Choroid plexus epithelial cell (primary cell): ENCODE measurements at regions not wholly inside any gene's neighbourhood (a gene's known extent, or its start where the extent isn't known, plus 50 kb on each side); places are given as distances from the start of the nearest gene placed in this dataset.
A peak's percentile ranks its signal among the peaks of the same experiment; 100 is the strongest.

ENCODE experiments used
- DNase-seq: peaks from one replicate; pipeline ENCODE4 v3.0.0-alpha.2; 2010; ENCODE audit warnings: low read depth
- H3K4me3 ChIP-seq: 2 replicates; pipeline ENCODE4 v1.5.1; 2011; ENCODE audit warnings: low read depth, mild to moderate bottlenecking, control low read depth, low read length, moderate library complexity
- TF ChIP-seq, protein P1 (sequence below): conservative IDR thresholded peaks from 2 replicates; pipeline ENCODE4 v1.5.1; 2011; ENCODE audit warnings: low read depth, mild to moderate bottlenecking, control low read depth, inconsistent platforms, low read length, moderate library complexity

DNA sequence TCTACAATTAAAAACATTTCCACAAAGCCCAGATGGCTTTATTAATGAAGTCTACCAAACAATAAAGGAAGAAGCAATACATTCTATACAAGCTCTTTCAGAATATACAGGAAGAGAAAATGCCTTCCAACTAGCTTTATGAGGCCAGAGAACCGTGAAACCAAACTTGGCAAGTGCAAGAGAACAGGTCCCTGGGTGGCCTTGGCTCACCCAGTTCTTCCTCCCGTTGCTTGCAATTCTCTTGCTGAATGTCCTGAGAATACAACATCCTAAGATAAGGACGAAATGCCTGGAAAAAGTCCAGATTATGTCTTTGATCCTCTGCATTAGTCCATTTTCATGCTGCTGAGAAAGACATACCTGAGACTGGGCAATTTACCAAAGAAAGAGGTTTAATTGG, 204.9 kb downstream of the MAD2L1 start:
- TF ChIP-seq, protein P1, sequence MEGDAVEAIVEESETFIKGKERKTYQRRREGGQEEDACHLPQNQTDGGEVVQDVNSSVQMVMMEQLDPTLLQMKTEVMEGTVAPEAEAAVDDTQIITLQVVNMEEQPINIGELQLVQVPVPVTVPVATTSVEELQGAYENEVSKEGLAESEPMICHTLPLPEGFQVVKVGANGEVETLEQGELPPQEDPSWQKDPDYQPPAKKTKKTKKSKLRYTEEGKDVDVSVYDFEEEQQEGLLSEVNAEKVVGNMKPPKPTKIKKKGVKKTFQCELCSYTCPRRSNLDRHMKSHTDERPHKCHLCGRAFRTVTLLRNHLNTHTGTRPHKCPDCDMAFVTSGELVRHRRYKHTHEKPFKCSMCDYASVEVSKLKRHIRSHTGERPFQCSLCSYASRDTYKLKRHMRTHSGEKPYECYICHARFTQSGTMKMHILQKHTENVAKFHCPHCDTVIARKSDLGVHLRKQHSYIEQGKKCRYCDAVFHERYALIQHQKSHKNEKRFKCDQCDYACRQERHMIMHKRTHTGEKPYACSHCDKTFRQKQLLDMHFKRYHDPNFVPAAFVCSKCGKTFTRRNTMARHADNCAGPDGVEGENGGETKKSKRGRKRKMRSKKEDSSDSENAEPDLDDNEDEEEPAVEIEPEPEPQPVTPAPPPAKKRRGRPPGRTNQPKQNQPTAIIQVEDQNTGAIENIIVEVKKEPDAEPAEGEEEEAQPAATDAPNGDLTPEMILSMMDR: no peak
- H3K4me3 ChIP-seq: no peak overlapping the region
- DNase-seq: peak; percentile 63

DNA sequence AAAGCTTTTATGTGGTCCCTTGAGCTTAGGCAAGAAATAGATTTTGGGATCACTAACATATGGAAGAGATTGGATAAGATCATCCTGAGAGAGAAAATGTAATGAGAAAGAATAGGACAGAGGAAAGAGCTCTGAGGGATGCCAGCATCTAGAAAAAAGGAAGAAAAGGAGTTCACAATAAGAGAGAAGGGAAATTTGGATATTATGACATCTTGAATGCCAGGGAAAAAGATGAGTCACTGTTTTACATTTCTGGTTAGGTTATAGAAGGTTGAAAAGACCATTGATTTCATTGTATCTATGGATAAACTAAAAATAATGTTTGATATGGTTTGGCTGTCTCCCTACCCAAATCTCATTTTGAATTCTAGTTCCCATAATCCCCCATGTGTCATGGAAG, 208.5 kb downstream of the MAD2L1 start:
- peak; percentile 34 for DNase-seq
- TF ChIP-seq, protein P1: no peak
- no peak overlapping the region for H3K4me3 ChIP-seq

DNA sequence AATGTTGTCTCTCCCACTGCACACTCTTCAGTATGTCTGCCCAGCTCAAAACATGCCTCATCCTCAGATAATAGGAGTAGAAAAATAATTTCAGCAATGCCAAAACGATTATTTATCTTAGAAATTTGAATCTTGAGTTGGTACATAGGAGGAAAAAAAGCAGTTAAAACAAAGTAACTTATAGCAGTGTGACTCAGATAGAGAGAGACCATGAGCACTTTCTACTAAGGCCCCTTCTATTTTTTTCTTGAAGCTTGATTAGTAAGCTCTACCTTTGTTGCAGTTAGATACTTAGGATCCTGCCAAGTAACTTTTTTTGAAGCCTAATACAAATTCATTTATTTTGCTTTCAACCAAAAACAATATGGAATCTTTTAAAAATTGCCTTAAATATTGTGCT, 212.3 kb downstream of the MAD2L1 start:
- DNase-seq: no peak
- TF ChIP-seq, protein P1: no peak

DNA sequence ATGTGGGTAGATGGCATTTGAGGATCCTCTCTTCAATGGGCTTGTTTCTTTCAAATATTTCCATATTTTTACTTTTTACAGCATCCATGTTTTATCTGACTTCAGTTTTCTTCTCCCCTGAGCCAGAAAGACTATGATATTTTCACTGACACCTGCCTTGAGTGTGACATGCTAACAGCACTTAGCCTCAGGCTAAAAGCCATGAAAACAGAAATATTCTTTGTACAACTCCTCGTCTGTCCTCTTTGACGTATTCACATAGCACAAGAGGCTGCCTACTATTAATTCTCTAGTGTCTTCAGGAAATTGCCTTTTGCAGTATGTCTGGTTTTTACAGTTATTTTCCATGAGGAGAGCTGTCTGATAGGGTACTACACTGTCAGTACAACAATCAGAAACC, 215.0 kb downstream of the MAD2L1 start:
- DNase-seq: no peak
- H3K4me3 ChIP-seq: no peak overlapping the region
- TF ChIP-seq, protein P1: no peak

More for the DNA sequence above, 212.3 kb downstream of the MAD2L1 start:
- no peak overlapping the region for H3K4me3 ChIP-seq

DNA sequence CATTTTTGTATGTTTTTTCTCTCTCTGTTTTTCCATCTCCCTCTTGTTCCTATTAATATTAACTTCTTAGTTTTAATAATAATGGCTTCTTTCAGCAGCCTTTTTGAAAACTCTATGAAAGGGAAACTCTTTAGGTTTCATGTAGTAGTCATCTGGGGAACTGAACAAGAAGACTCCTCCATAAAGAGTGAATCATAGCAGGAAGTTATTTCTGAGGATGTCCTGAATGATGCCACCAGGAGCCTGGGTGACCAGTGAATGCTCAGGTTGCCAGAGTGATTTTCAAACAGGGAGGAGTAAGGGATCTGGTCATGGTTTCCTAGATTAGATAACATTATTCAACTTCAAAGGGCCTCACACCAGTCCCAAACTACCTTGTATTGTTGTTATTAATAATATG, 212.8 kb upstream of the PDE5A start:
- no peak overlapping the region for H3K4me3 ChIP-seq
- DNase-seq: no peak
- TF ChIP-seq, protein P1: no peak

DNA sequence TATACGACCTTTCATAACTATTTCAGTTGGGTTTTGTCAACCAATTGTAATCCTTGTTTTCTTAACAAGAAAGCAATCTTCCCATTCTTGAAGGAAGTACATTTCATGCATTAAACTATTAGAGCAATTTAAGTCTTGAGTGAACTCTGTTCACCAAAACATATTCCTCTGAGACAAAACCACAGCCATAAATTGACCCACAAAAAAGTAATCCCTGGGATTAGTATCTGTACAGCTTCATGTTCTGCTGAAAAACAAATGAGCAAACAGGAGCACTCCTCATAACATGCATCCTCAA, 207.0 kb upstream of the PDE5A start:
- no peak overlapping the region for H3K4me3 ChIP-seq
- peak; percentile 25 for DNase-seq
- TF ChIP-seq, protein P1: no peak

DNA sequence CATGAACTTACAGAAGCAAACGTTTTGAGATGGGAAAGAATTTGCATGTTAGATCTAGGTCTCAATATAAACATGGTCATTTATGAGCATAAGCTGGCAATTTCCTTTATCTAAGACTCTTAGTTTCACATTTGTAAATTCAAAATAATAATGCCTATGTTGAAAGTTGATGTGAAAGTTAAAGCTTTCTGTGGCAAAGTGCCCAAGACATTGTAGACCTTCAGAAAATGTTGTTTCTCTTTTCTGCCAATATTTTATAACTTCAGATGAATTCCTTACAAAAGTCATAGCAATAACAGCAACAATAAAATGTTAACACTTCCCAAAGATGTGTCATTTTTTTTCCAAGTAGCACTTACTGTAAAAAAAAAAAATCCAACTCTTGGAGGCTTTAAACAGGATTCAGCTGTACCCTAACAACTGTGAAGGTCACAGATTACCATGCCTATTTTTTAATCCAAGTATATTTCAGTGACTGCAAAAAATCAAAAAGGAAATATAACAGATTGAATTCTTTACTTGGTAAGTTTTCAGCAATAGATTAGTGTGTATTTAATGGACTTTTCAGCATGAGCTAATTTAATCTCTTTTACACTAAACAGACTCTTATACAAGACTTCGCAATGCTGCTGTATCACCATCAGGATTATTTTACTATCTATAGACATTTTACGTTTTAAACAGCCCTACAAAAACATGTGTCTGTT, 206.5 kb upstream of the PDE5A start:
- DNase-seq: peak; percentile 20
- no peak overlapping the region for H3K4me3 ChIP-seq
- TF ChIP-seq, protein P1: no peak
